Brain pericyte (primary cell): ENCODE measurements at regions not wholly inside any gene's neighbourhood (a gene's known extent, or its start where the extent isn't known, plus 50 kb on each side); places are given as distances from the start of the nearest gene placed in this dataset.

Experiments used
- DNase-seq: peaks from one replicate; pipeline ENCODE4 v3.0.0-alpha.2; 2012; ENCODE audit warnings: low read depth, low spot score

GRCh38 chr6:113082745-113083144 is 735.6 kb downstream of the RFPL4B start:
- DNase-seq: peak; percentile 52

DNA sequence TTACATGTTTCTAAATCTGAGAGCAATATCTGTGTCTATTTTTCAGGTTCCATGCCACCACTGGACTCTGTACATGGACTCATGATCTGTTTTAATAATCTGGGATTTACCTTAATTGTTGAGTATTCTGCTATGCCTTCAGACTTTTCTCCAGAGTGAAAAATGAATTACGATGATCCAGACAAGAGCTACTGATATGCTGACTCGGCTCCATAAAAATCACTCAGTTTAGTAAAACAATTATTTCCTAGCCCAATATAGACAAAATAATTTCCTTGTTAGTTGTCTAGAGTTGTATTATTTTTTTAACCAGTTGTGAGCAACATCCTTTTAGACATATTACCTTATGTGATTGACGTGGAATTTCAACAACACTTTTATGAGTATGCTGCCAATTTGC is 736.8 kb downstream of the RFPL4B start:
- no peak for DNase-seq

GRCh38 chr6:113089056-113089455 is 741.9 kb downstream of the RFPL4B start:
- DNase-seq: no peak

- no peak for DNase-seq
Observed at GRCh38 chr6:113092795-113093194, 745.7 kb downstream of the RFPL4B start.

- no peak for DNase-seq
Observed at GRCh38 chr6:113094779-113095178, 747.6 kb downstream of the RFPL4B start.

DNA sequence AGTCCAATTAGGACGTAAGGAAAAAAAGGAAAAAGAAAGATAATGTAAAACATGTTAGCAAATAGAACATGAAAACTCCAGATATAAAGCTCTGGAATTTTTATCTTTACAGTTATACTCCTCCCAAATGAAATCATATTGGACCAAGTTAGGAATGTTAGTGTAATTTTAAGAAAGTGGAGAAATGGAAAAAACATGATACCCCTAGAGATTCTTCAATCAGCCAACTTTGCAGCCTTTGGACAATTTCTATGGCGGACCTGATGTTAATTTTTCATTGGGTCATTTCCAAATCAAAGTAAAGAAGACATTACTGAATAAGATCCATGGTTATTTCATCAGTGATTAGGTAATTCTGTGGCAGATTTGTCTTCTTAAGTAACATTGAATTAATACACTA is 748.7 kb downstream of the RFPL4B start:
- DNase-seq: no peak

DNA sequence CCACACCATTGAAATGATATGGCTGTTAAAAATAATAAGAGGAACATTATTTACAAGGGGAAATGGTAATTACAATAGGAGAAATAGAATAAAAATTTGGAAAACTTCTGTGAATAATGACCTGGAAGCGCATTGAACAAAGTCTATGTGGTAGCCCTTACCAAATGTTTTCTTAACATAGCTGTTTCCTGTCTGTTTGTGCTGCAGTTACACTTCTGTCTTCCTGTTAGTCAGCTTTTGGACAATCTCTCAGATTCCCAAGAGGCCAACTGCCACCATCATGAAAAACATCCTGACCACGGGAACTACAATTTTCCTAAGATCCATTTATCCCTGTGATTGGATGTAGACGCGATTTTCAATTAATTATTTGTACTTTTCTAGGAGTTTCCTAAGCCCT is 754.4 kb upstream of the MARCKS start:
- no peak for DNase-seq

DNA sequence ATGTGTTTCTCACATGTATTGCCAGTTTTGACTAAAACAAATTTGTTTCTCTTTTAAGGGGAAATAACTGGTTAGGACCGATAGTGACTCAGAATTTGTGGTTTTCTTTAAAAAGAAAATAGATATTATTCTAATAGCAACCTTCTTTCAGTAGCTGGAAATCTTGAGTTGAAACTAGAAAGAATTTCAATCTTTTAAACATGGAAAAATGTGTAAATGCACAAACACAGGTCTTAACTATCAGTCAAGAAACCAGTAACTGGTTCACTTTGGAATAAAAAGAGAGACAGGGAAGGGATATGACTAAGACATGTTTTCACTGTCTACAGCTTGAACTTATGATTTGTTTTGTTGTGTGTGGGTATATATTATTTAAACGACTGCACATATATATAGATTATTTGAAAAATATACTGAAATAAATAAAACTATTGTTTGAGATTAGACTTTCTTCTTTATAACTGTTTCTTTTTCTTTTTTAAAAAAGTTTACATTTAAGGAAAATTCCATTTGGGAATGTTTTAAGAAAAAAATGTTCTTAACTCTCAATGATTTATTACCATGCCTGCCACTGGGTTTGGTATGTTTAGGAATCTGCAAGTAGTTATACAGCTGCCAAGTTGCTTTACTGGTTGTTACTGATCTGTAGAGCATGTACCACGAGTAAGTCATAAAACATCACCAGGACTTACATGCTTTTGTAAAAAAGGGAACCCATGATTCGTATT is 753.3 kb upstream of the MARCKS start:
- no peak for DNase-seq

GRCh38 chr6:113104541-113104940 is 752.6 kb upstream of the MARCKS start:
- DNase-seq: no peak

- no peak for DNase-seq
Observed at GRCh38 chr6:113104951-113105350, 752.2 kb upstream of the MARCKS start.

DNA sequence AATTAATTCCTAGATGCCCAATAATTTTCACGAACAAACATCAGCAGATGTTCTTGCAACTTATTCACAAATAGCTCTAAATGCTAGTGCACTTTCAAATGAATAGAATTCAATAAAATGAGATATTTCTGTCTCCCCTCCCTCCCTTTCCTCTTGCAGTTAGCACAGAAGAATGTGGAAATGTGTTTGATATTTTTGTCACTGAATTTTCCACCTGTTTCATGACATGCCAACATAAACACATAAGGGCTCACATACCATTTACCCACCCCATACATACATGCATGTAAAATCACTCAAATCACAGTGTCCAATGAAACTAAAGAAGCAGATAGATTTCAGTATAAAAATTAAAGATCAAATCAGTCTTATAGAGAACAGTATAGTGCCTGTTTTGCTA is 746.9 kb upstream of the MARCKS start:
- DNase-seq: no peak

GRCh38 chr6:113111550-113111949 is 745.6 kb upstream of the MARCKS start:
- DNase-seq: no peak

- DNase-seq: no peak
Observed at GRCh38 chr6:113112086-113112485, 745.1 kb upstream of the MARCKS start.

GRCh38 chr6:113115196-113115595 is 741.9 kb upstream of the MARCKS start:
- no peak for DNase-seq

- DNase-seq: no peak
Observed at GRCh38 chr6:113120224-113120581, 736.9 kb upstream of the MARCKS start.

DNA sequence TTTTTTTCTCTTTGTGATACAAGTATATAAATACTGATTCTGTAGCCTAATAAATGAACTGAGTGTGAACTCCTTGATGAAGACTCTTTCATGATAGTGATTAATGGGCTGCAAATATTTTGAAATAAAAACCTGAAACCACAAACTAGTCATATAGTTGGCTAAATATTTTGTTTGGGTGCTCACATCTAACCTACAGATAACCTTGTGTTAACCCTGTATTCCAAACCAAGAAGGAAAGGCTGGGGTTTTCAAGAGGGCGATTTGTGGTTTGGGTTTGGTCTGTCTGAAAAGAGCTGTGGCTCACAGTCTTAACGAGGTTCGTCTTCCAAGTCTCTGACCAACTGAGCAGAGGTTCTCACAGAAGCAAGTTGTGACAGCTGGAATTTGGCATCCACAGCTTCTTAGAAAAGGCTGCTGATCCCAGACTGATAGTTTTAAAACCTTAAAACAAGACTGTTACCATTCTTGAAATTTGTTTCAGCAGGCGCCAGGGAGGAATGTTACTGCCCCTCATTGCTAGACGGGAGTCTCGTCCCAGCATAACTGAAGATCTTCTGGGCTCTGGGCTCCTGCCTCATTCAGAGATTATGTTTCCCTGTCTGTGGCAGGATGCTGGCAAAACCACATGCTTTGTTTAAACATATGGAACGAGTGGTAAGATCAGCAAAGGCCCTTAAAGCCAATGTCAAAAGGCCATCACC is 736.4 kb upstream of the MARCKS start:
- peak; percentile 52 for DNase-seq

DNA sequence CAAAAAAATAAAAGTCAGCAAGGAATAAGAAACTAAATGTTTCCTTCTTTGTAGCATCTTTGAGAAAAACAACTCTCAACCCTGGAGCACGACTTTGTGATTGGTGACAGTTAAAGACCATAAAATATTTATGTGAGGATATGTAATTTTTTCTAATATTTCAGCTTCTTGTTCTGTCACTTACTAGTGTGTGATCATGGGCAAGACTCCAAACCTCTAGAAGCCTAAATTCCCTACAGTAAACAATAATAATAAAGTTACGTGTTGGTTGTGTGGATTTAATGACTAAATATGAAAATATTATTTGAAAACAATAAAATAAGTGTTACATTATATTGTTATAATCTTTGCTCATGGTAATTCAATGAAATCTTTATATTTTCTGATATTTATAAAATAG is 735.6 kb upstream of the MARCKS start:
- no peak for DNase-seq

GRCh38 chr6:113122060-113122459 is 735.1 kb upstream of the MARCKS start:
- DNase-seq: no peak

- DNase-seq: no peak
Observed at GRCh38 chr6:113125626-113126025, 731.5 kb upstream of the MARCKS start.

GRCh38 chr6:113127786-113128419 is 729.2 kb upstream of the MARCKS start:
- no peak for DNase-seq

DNA sequence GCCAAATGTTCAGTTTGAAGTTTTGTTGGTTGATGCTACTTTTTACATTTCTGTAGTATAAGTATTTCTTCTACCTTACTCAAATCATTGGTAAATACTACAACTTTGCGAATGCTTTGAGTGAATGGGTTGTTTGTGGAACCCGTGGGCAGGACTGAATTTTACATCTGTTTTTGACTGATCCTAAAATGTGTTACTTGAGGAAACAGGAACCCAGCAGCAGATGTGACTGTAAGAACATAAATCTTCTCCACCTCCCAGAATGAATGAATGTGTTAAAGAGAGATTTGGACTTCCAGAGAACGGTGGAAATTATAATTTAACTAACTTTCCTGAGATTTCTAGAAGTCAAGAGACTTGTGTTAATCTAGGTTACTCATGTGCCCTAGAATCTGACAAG is 728.5 kb upstream of the MARCKS start:
- DNase-seq: no peak

GRCh38 chr6:113129991-113130390 is 727.2 kb upstream of the MARCKS start:
- no peak for DNase-seq

DNA sequence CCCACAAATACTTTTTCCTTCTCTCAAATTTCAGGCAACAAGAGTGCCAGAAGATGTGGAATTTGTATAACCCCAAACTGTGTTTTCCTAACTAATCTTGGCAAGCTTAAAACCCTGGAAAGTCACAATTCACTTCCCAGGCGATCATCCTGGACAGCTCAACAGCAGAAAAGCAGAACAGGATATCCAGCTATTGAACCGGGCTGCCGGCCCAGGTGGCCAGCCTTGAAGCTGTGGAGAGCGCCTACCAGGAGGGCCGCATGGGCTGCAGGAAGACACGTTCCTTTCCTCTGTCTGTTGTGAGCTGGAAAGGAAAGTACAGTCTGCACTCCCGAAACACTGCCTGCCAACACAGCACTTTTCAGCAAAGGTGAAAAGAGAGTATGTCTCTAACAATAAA is 719.7 kb upstream of the MARCKS start:
- peak; percentile 65 for DNase-seq
